ENCODE measurements at regions not wholly inside any gene's neighbourhood (a gene's known extent, or its start where the extent isn't known, plus 50 kb on each side); places are given as distances from the start of the nearest gene placed in this dataset.

GRCh38 chr7:45987521-45988290, 66.6 kb upstream of the IGFBP3 start:
- DNase-seq (ENCODE audit: low read depth): no peak
- no peak for TF ChIP-seq MAX (IDR thresholded peaks at IDR 0.05; ENCODE audit: low read depth, low read length)
- TF ChIP-seq POLR2A (IDR thresholded peaks at IDR 0.05; ENCODE audit: extremely low read depth, insufficient read length): no peak
- no peak for TF ChIP-seq CTCF (IDR thresholded peaks at IDR 0.05; ENCODE audit: low read depth, low read length)
- TF ChIP-seq MYC (IDR thresholded peaks at IDR 0.05; ENCODE audit: low read depth, low read length): no peak
- H3K4me3 ChIP-seq (ENCODE audit: low read depth, low read length): no peak overlapping the region

DNA sequence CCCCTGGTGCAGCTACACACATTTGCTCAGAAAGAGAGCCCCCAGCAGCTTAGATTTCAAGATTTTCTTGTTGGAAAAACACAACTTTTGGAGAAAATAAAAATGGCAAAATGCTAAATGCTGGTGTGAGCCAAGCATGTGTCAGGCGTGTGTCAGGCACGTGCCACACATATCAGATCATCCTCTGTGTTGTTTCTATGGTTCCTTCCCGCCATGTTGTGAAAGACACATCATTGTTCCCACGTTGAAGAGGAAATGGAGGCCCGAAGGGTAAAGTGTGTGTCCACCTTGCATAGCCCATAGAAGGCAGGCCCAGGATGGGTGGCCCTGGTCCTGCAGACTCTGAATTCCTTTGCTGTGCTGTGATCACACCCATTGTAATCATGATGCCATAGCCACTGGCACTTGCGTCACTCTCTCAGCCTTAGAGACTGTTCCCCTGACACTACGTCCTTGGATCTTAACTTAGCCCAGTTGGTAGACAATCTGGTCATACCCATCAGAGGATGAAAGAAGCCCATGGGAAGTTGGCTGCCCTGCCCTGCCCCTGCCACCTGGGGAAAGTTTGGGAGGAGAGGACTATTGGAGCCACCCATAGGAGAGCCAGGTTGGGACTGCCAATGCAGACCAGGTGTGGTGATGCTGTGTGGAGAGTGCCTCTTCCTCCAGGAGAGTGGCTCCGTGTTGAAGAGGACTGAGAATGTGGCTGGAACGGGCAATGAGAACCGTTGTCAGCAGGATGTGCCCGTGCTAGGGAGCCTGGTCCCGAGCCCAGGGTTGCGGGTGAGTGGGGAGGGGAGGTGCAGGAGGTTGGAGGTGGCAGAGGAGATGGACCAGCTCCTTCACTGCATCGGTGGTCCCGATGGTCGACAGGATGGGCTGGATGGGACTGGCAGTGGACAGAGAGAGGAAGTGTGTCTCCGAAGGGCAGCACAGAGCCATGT, 65.6 kb upstream of the IGFBP3 start:
- no peak for DNase-seq (ENCODE audit: low read depth)
- no peak for TF ChIP-seq CTCF (IDR thresholded peaks at IDR 0.05; ENCODE audit: low read depth, low read length)
- no peak for TF ChIP-seq MAX (IDR thresholded peaks at IDR 0.05; ENCODE audit: low read depth, low read length)
- TF ChIP-seq POLR2A (IDR thresholded peaks at IDR 0.05; ENCODE audit: extremely low read depth, insufficient read length): no peak
- no peak for TF ChIP-seq MYC (IDR thresholded peaks at IDR 0.05; ENCODE audit: low read depth, low read length)
- H3K4me3 ChIP-seq (ENCODE audit: low read depth, low read length): no peak overlapping the region

- H3K4me3 ChIP-seq (ENCODE audit: low read depth, low read length): no peak overlapping the region
- peak; percentile 19 for DNase-seq (ENCODE audit: low read depth)
- TF ChIP-seq MAX (IDR thresholded peaks at IDR 0.05; ENCODE audit: low read depth, low read length) (no peak), CTCF (IDR thresholded peaks at IDR 0.05; ENCODE audit: low read depth, low read length) (no peak), MYC (IDR thresholded peaks at IDR 0.05; ENCODE audit: low read depth, low read length) (no peak), POLR2A (IDR thresholded peaks at IDR 0.05; ENCODE audit: extremely low read depth, insufficient read length) (no peak)
Observed at GRCh38 chr7:45985902-45986301, 64.8 kb upstream of the IGFBP3 start.

GRCh38 chr7:45984386-45985295, 63.6 kb upstream of the IGFBP3 start:
- no peak for DNase-seq (ENCODE audit: low read depth)
- H3K4me3 ChIP-seq (ENCODE audit: low read depth, low read length): no peak overlapping the region
- no peak for TF ChIP-seq MAX (IDR thresholded peaks at IDR 0.05; ENCODE audit: low read depth, low read length)
- TF ChIP-seq CTCF (IDR thresholded peaks at IDR 0.05; ENCODE audit: low read depth, low read length): no peak
- TF ChIP-seq POLR2A (IDR thresholded peaks at IDR 0.05; ENCODE audit: extremely low read depth, insufficient read length): no peak

DNA sequence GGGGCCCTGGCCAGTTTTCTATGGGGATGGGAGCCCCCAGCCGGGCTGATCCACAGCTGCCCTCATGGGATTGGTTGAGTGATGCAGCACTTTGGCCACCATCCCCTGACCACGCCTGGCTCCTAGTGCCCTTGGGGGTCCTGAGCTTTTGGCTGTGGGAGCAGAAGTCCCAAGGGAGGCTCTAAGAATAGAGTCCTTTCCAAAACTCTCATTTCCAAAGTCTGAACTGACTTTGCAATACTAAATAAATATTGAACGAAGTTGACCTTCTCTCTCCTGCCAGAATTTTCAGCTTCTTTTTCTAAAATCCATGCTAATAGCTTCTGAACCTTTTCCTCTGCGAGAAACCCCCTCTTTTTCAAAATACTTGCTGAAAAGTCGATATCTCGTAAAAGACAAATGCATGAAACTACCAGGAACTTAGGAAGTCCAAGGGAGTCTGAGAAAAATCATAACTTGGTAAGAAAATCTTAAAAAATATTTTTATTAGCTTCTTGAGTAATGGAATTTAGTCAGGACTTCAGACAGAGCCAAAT, 62.7 kb upstream of the IGFBP3 start:
- TF ChIP-seq POLR2A (IDR thresholded peaks at IDR 0.05; ENCODE audit: extremely low read depth, insufficient read length) (no peak), MYC (IDR thresholded peaks at IDR 0.05; ENCODE audit: low read depth, low read length) (no peak), MAX (IDR thresholded peaks at IDR 0.05; ENCODE audit: low read depth, low read length) (no peak), CTCF (IDR thresholded peaks at IDR 0.05; ENCODE audit: low read depth, low read length) (no peak)
- no peak for DNase-seq (ENCODE audit: low read depth)
- no peak overlapping the region for H3K4me3 ChIP-seq (ENCODE audit: low read depth, low read length)
